Esophagus muscularis mucosa (tissue), 3 donors: ENCODE measurements at regions not wholly inside any gene's neighbourhood (a gene's known extent, or its start where the extent isn't known, plus 50 kb on each side); places are given as distances from the start of the nearest gene placed in this dataset.

Source experiments
- POLR2A ChIP-seq: fragments of 450-650 bp; IDR thresholded peaks from one replicate; pipeline ENCODE4 v1.6.1; 2017; ENCODE audit warnings: antibody characterized with exemption, moderate library complexity, mild to moderate bottlenecking, low read depth
- POLR2AphosphoS5 ChIP-seq, 2 donors: sonication (generic); formaldehyde crosslinking; IDR thresholded peaks; one replicate each; pipeline ENCODE4 v1.6.1; 2017; ENCODE audit warnings: antibody characterized with exemption in 2 of 2
- TF ChIP-seq, protein P1 (sequence below), 3 experiments: fragments of 200-600 bp in 2 of 3; fragments of 450-650 bp in 1 of 3; sonication (generic) in 2 of 3; IDR thresholded peaks; one replicate each; pipeline ENCODE4 v1.5.1; 2017 to 2019; ENCODE audit warnings: antibody characterized with exemption in 3 of 3, mild to moderate bottlenecking in 2 of 3, moderate library complexity in 1 of 3

DNA sequence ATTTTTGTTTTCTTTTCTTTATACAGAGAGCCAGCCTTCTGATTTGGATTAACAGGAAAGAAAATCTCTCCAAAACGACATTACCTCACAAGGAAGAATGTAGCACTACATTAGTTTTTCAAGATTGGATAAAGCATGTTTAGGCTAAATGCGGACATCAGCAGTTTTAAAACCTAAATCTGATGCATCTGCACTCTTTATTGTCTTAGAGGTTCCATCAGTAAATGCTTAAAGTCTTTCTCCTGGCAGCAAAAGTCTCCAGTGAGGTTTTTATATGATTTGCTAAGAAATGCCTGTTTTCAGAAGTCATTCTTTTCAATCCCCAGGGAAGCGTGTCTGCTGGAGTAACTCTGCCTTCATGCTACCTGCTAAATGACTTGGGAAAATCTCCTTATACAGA, 912.9 kb upstream of the INTU start:
- TF ChIP-seq POLR2A = no peak
- TF ChIP-seq, protein P1, sequence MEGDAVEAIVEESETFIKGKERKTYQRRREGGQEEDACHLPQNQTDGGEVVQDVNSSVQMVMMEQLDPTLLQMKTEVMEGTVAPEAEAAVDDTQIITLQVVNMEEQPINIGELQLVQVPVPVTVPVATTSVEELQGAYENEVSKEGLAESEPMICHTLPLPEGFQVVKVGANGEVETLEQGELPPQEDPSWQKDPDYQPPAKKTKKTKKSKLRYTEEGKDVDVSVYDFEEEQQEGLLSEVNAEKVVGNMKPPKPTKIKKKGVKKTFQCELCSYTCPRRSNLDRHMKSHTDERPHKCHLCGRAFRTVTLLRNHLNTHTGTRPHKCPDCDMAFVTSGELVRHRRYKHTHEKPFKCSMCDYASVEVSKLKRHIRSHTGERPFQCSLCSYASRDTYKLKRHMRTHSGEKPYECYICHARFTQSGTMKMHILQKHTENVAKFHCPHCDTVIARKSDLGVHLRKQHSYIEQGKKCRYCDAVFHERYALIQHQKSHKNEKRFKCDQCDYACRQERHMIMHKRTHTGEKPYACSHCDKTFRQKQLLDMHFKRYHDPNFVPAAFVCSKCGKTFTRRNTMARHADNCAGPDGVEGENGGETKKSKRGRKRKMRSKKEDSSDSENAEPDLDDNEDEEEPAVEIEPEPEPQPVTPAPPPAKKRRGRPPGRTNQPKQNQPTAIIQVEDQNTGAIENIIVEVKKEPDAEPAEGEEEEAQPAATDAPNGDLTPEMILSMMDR (IDR thresholded peaks at IDR 0.05) = no peak
- TF ChIP-seq POLR2AphosphoS5 (IDR thresholded peaks at IDR 0.05) = no peak
